GM18858 (cell line): ENCODE measurements at regions not wholly inside any gene's neighbourhood (a gene's known extent, or its start where the extent isn't known, plus 50 kb on each side); places are given as distances from the start of the nearest gene placed in this dataset.
"Not testable (repeated sequence)": the region's sequence is repeated elsewhere in the genome, so short reads cannot be mapped to it uniquely, and the experiment has no call there.

ENCODE experiments used
- ATAC-seq: cut with Tn5 transposase; IDR thresholded peaks from one replicate; pipeline ENCODE4 v1.9.1; 2021; ENCODE audit not compliant: unreplicated experiment

DNA sequence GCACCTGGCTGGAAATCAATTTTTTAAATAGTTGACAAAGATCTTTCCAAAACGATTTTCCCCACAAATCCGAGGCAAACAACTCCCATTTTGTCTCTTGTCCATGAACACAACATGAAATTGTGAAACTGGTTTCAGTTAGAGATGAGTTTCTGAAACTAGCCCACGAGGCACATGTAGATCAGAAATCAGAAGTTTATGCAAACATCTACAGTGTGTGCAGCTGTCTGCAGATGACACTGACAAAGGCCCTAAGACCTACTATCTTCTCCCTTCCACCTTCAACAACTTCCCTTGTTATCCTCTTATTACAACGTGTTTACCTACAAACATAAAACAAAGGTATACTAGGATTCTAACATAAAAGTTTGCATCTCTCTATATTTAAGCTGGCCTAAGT is 183.3 kb downstream of the DIRAS2 start:
- peak; percentile 47 for ATAC-seq

DNA sequence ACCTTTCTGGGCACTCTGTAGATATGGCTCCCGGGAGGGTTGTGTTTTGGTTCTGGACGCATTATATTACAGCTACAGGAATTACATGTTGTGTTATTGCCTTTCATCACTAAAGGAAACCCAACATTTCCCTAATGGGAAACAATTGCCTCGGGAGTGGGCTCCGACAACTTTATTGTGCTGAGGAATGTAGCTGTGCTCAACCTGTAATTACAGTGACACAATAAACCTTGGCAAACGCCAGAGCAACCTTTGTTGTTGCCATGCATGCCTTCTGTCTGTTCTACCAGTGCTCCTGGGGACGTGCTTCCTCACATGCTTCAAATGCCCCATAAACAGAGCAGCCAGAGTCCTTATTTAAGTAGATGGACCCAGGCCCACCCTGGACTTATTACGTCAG is 182.4 kb downstream of the DIRAS2 start:
- no peak for ATAC-seq

DNA sequence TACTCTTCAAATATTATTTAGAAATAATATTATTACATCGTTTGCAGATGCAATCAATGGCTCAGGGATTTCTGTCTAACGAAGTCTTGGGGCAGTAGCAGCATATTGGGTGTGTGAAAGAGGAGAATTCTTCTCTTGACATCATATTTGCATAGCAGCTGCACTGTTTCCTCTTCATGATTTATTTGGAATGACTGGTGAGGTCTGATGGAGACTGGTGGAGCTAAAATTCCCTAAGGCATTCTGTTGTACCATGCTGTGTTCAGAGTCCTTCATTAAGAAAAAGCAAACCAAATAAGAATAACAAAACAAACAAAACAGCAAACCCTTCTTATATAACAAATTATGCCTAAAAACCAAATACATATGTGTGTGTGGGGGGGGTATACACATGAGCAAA is 177.6 kb downstream of the DIRAS2 start:
- no peak for ATAC-seq

DNA sequence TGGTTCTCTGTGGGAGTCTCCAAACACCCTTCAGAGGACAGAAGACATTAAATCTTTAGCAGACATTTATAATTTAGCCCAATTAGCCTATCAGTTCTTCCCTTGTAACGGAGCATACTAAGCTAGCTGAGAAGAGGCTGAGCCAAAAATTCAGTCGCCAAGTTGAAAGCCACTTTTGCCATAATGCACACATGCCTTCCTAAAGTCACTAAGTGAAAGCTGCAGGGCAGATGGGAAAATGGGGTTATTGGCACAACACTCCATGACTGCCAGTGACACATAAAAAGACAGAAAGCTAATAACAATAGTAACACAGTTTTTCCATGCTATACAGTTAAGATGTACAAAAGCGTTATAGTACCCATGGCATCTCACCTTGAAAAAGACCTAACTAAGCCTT is 176.2 kb downstream of the DIRAS2 start:
- no peak for ATAC-seq

DNA sequence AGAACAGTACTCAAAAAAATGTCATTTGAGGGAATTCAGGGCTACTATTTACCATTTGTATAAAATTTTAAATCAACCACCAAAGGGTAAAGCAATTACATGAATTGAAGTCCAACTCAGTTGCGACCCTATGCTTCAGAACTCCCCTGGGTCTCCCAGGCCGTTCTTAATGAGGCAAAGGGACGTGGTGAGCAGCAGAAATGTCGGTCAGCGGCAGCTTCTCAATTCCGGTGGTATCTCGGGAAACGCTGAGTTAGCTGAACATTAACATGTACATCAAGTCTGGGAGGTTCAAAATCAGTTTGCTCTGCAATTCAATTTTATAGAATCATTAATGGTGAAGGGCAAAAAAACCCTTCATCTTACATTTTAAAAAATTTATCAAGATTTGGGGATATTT is 173.2 kb downstream of the DIRAS2 start:
- ATAC-seq: no peak

DNA sequence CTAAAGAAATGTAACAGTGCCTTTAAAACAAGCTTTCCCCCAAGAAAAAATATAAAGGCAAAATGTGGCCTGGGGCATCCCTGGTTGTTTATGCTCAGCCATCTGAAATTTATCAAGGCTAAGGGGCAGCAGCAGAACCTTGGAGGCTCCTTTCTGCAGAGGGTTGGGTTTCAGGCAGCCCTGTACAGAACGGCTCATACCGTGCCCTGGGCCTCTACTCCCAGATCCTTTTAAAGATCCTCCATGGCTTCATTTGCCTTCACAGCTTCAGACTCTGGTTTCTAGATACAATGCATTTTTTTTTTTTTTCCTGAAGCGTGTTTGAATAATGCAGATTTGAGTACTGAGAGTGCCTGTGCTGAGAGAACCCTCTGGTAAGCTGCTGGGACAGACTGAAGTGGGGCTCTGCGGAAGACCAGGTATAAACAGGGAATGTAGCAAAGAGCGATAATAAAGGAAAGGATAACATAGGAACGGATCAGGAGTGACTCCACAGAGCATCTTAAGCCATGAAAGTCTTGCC is 172.7 kb downstream of the DIRAS2 start:
- no peak for ATAC-seq

DNA sequence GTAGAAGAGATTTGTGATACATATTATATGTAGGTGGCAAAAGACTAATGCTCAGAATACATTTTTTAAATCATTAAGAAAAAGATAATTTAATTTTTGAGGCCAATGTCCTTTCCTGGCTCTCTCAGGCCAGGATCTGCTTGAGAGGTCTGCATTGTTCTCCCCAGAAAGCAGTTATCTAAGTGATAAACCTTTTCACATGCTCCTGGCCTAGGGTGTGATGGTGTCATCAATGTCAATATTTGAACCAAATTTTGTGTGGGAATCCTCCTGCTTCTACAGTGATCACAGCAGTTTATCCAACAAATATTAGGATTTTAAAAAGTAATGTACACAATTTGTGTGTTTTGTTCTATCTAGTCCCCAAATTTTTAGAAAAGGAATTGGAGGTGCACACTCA is 166.6 kb downstream of the DIRAS2 start:
- ATAC-seq: no peak

DNA sequence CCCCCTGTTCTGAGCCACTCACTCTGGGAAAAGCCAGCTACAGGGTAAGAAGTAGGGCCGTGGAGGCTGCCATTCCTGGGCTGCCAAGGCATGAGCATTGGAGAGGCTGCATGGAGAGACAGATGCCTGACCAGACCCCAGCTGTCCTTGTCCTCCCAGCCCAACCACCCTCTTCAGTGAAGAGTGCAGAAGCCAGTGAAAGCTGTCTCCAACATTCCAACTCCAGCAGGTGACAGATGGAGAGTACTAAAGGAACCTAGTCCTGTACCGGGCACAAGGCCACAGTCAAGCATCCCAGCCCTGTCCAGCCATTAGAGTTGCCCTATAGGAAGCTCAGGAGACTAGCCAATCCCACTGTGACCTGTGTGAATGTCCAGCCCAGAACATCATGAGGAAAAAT is 165.1 kb downstream of the DIRAS2 start:
- ATAC-seq: no peak

DNA sequence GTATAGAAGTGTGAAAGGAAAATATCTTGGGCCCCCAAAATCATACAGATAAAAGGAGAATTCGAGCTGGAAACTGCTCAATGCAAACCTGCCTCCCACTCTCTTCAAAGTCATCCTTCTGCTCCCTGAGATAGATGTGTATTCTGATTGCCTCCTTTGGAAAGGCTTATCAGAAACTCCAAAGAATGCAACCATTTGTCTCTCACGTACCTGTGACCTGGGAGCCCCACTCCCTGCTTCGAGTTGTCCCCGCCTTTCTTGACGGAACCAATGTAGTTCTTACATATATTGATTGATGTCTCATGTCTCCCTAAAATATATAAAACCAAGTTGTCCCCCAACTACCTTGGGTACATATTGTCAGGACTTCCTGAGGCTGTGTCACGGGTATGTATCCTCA is 163.8 kb downstream of the DIRAS2 start:
- ATAC-seq: no peak

DNA sequence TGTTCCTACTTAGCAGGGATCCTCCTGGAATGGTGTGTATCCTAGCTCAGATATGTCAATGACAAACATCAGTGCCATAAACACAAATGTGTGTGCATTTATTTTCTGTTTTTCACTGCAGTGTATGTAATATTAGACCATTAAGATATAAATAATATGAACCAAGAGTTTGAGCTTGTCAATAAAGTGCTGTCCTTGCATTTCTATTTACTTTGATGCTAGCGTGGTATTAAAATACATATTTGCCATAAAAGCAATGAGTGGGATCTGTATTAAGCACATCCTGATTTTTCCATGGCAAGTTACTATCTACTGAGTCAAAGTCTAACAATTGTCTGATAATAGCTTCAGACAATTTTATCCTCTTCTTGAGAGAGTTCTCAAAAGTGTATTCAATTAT is 157.6 kb downstream of the DIRAS2 start:
- no peak for ATAC-seq

DNA sequence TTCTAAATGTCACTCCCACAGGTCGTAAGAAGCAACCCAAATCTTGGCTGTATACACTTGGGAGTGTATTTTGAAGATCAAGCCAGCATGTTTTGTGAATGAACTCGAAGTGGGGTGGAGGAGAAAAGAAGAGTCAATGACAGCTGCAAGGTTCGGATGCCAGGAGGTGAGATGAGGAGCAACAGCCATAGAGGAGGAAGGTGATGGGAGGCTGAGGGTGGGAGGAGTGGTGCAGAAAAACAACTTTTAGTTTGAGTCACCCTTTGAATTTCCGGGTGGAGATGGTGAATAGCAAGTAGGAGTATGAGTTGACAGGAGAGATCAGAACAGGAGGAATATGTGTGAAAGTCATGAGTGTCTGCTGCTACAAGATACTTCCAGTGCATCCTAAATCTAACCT is 153.6 kb downstream of the DIRAS2 start:
- no peak for ATAC-seq

DNA sequence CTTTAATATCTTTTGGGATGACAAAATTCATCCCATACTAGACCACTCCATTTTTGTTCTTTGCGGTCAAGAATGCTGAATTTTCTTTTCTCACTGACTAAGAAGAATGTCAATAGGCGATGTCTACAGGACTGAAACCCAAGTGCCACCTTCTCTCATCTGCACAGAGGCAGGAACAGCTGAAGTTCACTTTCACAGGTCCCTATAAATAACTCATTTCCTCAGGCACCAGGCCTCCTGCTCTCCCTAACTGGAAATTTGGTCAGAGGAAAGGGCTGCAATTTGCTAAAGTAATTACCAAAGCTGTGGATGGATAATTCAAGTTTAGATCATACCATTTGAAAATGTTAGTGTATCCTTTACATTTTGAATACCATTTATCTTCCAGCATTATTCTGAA is 142.9 kb downstream of the DIRAS2 start:
- ATAC-seq: no peak

DNA sequence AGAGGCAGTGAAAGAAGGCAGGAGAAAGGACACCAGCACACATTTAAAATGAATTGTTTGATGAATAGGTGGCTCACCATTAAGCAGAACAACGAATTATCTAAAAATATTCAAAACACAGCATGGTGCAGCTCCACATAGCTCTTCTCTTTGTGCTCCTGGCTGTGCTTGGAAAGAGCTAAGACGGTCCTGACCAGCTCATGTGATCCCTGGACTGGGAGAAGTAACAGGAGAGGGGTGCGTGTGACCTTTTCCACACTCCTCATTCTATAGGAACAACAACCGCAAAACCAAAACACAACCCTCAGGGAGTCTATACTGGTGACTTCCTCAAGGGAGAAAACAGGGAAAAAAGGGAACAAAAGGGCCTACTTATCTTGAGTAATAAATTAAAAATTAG is 140.5 kb downstream of the DIRAS2 start:
- ATAC-seq: no peak

DNA sequence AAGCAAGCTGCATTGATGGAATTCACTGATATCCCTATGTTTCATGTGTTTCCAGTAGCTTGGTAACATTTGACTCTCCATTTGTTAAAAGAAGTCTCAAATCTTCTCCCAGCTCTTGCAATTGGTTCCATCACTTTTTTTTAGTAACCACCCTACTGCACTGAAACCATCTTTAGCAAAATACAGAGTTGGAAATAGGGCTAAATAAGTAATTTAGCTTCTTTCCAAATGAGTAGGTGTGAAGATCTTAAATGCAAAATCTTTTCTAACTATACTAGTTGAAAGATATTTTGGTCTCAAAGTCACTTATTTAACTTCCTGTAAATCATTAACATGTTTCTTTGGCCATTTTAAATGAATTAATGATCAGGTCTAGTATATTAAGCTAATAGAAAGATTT is 138.1 kb downstream of the DIRAS2 start:
- ATAC-seq: no peak

DNA sequence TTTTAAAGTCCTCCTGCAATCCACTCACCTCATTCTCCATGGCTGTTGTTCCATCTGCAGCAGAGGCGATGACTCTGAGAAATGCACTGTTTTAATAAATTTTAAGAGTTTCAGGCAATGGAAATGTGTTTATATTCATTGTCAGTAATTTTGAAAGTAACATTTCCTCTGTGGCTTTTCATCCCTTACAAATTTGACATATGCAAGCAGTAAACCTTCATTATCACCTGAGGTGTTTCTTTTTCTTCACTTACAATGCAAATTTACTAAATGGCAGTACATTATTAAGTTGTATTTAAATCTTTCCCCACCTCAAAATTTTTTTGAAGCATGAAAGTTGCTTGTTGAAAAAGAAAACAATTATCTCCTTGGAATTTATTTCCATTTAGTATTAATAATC is 136.9 kb downstream of the DIRAS2 start:
- ATAC-seq: no peak

DNA sequence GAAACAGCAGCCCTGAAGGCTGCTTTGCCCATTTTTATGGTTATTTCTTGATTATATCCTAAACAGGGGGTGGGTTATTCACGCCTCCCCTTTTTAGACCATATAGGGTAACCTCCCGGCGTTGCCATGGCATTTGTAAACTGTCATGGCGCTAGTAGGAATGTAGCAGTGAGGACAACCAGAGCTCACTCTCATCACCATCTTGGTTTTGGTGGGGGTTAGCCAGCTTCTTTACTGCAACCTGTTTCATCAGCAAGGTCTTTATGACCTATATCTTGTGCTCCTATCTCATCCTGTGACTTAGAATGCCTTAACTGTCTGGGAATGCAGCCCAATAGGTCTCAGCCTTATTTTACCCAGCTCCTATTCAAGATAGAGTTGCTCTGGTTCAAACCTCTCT is 136.2 kb downstream of the DIRAS2 start:
- not testable (repeated sequence) for ATAC-seq

DNA sequence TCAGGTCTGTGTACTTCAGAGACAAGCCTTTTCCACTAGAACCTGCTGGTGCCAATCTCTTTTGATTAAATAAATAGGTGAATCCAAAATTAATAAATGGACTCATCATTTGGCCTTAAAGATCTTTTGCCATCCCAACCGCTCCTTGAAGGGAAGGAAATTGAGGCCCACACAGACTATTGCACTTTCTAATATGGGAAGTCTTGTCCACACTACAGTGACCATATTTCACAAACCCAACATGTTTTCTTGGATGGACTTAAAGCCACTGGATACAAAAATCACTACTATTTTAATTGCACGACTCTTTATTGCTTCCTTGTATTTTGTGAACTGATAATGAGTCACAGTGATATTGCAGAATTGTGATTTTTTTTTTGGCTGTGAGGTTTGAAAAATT is 135.0 kb downstream of the DIRAS2 start:
- no peak for ATAC-seq

DNA sequence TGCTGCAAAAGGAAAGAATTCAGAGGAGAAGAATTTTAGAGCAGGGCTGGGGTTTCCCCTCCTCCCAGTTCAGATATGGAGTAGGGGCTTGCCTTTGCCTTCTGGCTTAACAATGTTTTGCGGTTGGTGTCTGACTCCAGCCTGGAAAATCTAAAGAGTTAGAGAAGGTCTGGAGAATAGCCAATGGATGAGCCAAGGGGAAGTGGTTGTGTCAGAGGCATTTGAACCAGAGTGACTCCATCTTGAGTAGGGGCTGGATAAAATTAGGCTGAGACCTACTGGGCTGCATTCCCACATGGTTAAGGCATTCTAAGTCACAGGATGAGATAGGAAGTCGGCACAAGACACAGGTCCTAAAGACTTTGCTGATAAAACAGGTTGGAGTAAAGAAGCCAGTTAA is 133.7 kb downstream of the DIRAS2 start:
- no peak for ATAC-seq

DNA sequence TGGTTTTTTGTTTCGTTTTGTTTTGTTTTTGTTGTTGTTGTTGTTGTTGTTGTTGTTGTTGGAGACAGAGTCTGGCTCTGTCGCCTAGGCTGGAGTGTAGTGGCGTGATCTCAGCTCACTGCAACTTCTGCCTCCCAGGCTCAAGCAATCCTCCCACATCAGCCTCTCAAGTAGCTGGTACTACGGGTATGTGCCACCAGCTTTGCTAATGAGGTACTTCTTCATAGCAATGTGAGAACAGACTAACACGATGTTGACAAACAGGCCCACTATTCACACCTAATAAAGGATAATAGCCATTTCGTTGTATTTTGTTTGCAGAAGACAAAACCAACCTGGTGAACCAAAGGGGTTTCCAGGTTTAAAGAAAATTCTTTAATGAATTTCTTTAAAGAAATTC is 130.9 kb downstream of the DIRAS2 start:
- ATAC-seq: no peak

DNA sequence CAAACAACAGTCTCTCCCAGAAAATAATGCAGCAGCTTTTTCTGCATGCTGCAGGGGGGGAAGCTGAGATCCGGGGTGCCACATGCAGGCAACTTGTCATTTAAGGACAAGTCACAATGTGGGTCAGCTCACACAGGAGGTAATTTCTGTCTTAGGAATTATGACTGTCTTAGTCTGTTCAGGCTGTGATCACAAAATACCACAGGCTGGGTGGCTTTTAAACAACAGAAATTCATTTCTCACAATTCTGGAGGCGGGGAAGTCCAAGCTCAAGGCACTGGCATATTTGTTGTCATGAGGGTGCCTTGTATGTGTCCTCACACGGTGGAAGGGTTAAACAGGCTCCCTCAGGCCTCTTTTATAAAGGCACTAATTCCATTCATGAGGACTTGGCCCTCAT is 127.7 kb downstream of the DIRAS2 start:
- ATAC-seq: no peak

DNA sequence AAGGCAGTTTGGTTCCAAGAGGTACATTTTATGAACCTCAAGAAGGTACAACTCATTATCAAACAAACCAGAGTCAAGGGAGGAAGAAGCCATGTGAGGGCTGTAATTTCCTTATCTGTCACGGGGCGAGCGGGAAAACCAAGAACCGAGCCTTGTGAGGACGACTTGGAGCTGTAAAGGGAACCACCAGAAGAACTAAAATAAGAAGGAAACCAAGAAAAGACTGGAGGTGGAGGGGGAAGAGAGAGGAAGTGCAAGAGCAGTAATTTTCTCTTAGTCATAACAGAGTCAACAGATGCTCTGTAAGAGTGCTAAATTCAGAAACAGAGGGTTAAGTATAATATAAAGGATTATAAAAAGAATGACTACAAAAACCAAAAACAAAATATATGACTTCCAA is 127.1 kb downstream of the DIRAS2 start:
- ATAC-seq: no peak

DNA sequence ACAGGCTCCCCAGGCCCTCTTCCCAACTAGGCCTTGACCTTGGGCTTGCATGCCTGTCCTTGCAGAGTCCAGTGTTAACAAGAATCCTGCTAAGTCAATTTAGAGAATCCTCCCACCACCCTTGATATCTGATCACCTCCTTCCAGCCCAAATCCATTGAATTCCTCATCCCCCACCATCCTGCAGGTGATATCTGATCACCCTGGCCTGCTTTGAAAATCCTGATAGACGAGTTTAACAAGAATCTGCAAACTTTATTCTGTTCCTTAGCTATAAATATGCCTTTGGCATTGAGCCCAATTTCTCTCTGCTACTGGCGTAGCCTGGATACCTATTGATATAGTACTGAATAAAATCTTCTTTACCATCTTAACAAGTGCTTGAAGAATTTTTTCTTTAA is 125.5 kb downstream of the DIRAS2 start:
- ATAC-seq: no peak

DNA sequence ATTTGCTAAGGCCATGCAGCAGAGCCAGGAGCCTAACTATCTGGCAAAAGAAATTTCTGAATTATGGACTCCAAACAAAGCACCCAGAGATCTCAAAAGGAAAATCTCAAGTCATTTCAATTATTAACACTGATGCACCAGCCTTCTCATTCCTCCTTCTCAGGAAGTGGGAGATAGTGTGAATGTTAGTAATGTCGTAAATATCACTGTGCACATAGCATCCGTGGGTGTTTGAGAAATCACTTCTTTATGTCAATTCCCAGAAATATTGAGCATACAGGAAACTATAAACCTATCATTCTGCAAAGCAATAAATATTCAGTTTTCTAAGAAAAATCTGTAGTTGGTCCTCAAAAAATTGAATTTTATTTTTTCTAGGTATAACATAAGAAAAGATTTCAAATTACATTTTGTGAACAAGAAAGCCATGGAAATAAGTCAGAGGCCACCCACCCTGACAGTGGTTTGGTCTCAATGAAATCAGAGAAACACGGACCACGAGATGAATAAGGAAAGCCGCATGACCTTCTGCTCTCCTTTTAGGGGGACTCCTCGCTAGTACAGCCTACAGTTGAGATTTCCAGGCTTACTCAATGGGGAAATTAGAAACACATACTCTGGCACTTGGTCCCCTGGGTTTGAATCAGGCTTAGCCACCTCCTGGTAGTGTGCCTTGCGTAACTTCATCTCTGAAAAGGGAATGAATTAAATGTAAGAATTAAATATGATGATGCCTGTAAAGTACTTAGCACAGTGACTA is 120.6 kb downstream of the DIRAS2 start:
- no peak for ATAC-seq
